HEK293 (cell line): ENCODE measurements at regions not wholly inside any gene's neighbourhood (a gene's known extent, or its start where the extent isn't known, plus 50 kb on each side); places are given as distances from the start of the nearest gene placed in this dataset.

Source experiments
- CTCF ChIA-PET: fragments of 350-600 bp; formaldehyde crosslinking; extraction: SDS; loops from one replicate; lab custom pipeline; 2021; ENCODE audit warnings: antibody characterized with exemption; lab: Yijun Ruan, JAX
- POLR2A ChIA-PET: fragments of 300-600 bp; formaldehyde crosslinking; extraction: SDS; loops from one replicate; lab custom pipeline; 2020; ENCODE audit warnings: antibody characterized with exemption, inconsistent platforms; lab: Yijun Ruan, JAX
- H3K27ac ChIP-seq: fragments of 200-500 bp; sonication (Bioruptor generic); 2 replicates; pipeline ENCODE4 v1.5.1; 2014; ENCODE audit warnings: low read depth, low read length, control low read depth, inconsistent platforms; ENCODE audit errors: extremely low read depth
- H3K36me3 ChIP-seq, 2 experiments: fragments of 200-500 bp in 1 of 2; sonication (Bioruptor generic) in 1 of 2; 1 replicate in 1 of 2; 2 replicates in 1 of 2; pipeline ENCODE4 v1.5.1; 2014 to 2017; ENCODE audit warnings: inconsistent platforms in 2 of 2, low read length in 2 of 2; ENCODE audit not compliant: control insufficient read depth in 2 of 2, insufficient read depth in 1 of 2
- H3K4me1 ChIP-seq: fragments of 200-500 bp; sonication (Bioruptor generic); 2 replicates; pipeline ENCODE4 v1.5.1; 2014; ENCODE audit warnings: mild to moderate bottlenecking, low read length, inconsistent platforms; ENCODE audit not compliant: control insufficient read depth, insufficient read depth
- H3K4me3 ChIP-seq: 2 replicates; pipeline ENCODE4 v1.5.1; 2011; ENCODE audit warnings: low read depth, mild to moderate bottlenecking, control low read depth, low read length, moderate library complexity
- H3K9me3 ChIP-seq: fragments of 200-500 bp; sonication (Bioruptor generic); 2 replicates; pipeline ENCODE4 v1.5.1; 2014; ENCODE audit warnings: low read depth, low read length, inconsistent platforms; ENCODE audit not compliant: control insufficient read depth, insufficient read depth
- AEBP2 ChIP-seq: fragments of 450-650 bp; formaldehyde crosslinking; IDR thresholded peaks from 2 replicates; pipeline ENCODE4 v1.5.1; 2016; ENCODE audit warnings: missing biosample characterization, missing genetic modification characterization, borderline replicate concordance
- GLIS2 ChIP-seq: fragments of 450-650 bp; formaldehyde crosslinking; IDR thresholded peaks from 2 replicates; pipeline ENCODE4 v1.5.1; 2016; ENCODE audit warnings: missing biosample characterization, missing genetic modification characterization
- INSM2 ChIP-seq: fragments of 450-650 bp; formaldehyde crosslinking; IDR thresholded peaks from 2 replicates; pipeline ENCODE4 v1.5.1; 2016; ENCODE audit warnings: missing biosample characterization, missing genetic modification characterization
- KLF10 ChIP-seq: fragments of 450-650 bp; IDR thresholded peaks from 2 replicates; pipeline ENCODE4 v1.5.1; 2018; ENCODE audit warnings: missing biosample characterization, mild to moderate bottlenecking, missing genetic modification characterization
- PBX3 ChIP-seq: sonication (generic); formaldehyde crosslinking; IDR thresholded peaks from 2 replicates; pipeline ENCODE4 v1.8.1; 2022; ENCODE audit warnings: mild to moderate bottlenecking, moderate library complexity, missing genetic modification reagents
- PRDM10 ChIP-seq: fragments of 450-650 bp; formaldehyde crosslinking; IDR thresholded peaks from 2 replicates; pipeline ENCODE4 v1.5.1; 2016; ENCODE audit warnings: missing biosample characterization, missing genetic modification characterization
- TCF7L2 ChIP-seq: IDR thresholded peaks from 2 replicates; pipeline ENCODE4 v1.6.1; 2011; ENCODE audit warnings: low read depth, mild to moderate bottlenecking, inconsistent platforms, low read length, moderate library complexity, borderline replicate concordance
- ZBTB6 ChIP-seq: fragments of 450-650 bp; formaldehyde crosslinking; IDR thresholded peaks from 2 replicates; pipeline ENCODE4 v1.5.1; 2017; ENCODE audit warnings: missing biosample characterization, missing genetic modification characterization
- ZNF114 ChIP-seq: fragments of 450-650 bp; formaldehyde crosslinking; IDR thresholded peaks from 2 replicates; pipeline ENCODE4 v1.5.0; 2017; ENCODE audit warnings: missing biosample characterization, missing genetic modification characterization
- ZNF138 ChIP-seq: fragments of 450-650 bp; formaldehyde crosslinking; IDR thresholded peaks from 2 replicates; pipeline ENCODE4 v1.5.1; 2016; ENCODE audit warnings: missing biosample characterization, missing genetic modification characterization, borderline replicate concordance
- ZNF169 ChIP-seq: fragments of 450-650 bp; formaldehyde crosslinking; IDR thresholded peaks from 2 replicates; pipeline ENCODE4 v1.5.1; 2016; ENCODE audit warnings: missing biosample characterization, missing genetic modification characterization
- ZNF280C ChIP-seq: fragments of 450-650 bp; formaldehyde crosslinking; IDR thresholded peaks from 2 replicates; pipeline ENCODE4 v1.5.1; 2016; ENCODE audit warnings: missing biosample characterization, missing genetic modification characterization
- ZNF366 ChIP-seq: fragments of 450-650 bp; formaldehyde crosslinking; conservative IDR thresholded peaks from 2 replicates; pipeline ENCODE4 v1.5.1; 2016; ENCODE audit warnings: missing biosample characterization, missing genetic modification characterization
- ZNF404 ChIP-seq: fragments of 450-650 bp; formaldehyde crosslinking; IDR thresholded peaks from 2 replicates; pipeline ENCODE4 v1.5.1; 2017; ENCODE audit warnings: missing biosample characterization, missing genetic modification characterization
- ZNF426 ChIP-seq: fragments of 450-650 bp; formaldehyde crosslinking; IDR thresholded peaks from 2 replicates; pipeline ENCODE4 v1.5.1; 2017; ENCODE audit warnings: missing biosample characterization, missing genetic modification characterization, mild to moderate bottlenecking, inconsistent platforms, moderate library complexity
- ZNF449 ChIP-seq: fragments of 450-650 bp; formaldehyde crosslinking; IDR thresholded peaks from 2 replicates; pipeline ENCODE4 v1.5.1; 2017; ENCODE audit warnings: missing biosample characterization, mild to moderate bottlenecking, missing genetic modification characterization, moderate library complexity
- ZNF580 ChIP-seq: fragments of 450-650 bp; formaldehyde crosslinking; IDR thresholded peaks from 2 replicates; pipeline ENCODE4 v1.5.1; 2016; ENCODE audit warnings: missing biosample characterization, missing genetic modification characterization
- ZNF701 ChIP-seq: fragments of 450-650 bp; formaldehyde crosslinking; IDR thresholded peaks from 2 replicates; pipeline ENCODE4 v1.5.1; 2016; ENCODE audit warnings: missing biosample characterization, missing genetic modification characterization
- ZNF747 ChIP-seq: fragments of 450-650 bp; formaldehyde crosslinking; IDR thresholded peaks from 2 replicates; pipeline ENCODE4 v1.5.1; 2016; ENCODE audit warnings: missing biosample characterization, missing genetic modification characterization
- ZNF768 ChIP-seq: fragments of 450-650 bp; formaldehyde crosslinking; IDR thresholded peaks from 2 replicates; pipeline ENCODE4 v1.5.1; 2018; ENCODE audit warnings: missing biosample characterization, mild to moderate bottlenecking, missing genetic modification characterization

- no peak for TF ChIP-seq INSM2
These were observed 576.1 kb downstream of the CDH11 start (continued) for GRCh38 chr16:64545768-64546167.

- Histone ChIP-seq H3K9me3 (no peaks in the 10 kb centered on the region), H3K36me3 (no peaks in the 10 kb centered on the region), H3K4me1 (no peaks in the 10 kb centered on the region), H3K27ac (no peak overlapping the region), H3K4me3 (no peak overlapping the region)
- CTCF ChIA-PET = no interaction called here
- no peak for TF ChIP-seq AEBP2
- TF ChIP-seq ZNF580 = no peak
- no peak for TF ChIP-seq ZNF169 (tag by site-specific recombination)
- TF ChIP-seq PRDM10 (tag by site-specific recombination) = no peak
- no peak for TF ChIP-seq ZNF449 (tag by site-specific recombination)
- TF ChIP-seq ZNF366 (tag by site-specific recombination) = no peak
- no peak for TF ChIP-seq PBX3 (CRISPR knock-in tag)
- no peak for TF ChIP-seq ZNF404 (tag by site-specific recombination)
- TF ChIP-seq ZNF426 (tag by site-specific recombination) = no peak
- TF ChIP-seq ZNF701 (tag by site-specific recombination) = no peak
- no peak for TF ChIP-seq ZBTB6 (tag by site-specific recombination)
- no peak for TF ChIP-seq TCF7L2
- no peak for TF ChIP-seq KLF10
- TF ChIP-seq ZNF768 = no peak
- TF ChIP-seq ZNF114 (tag by site-specific recombination) = no peak
- TF ChIP-seq ZNF747 (tag by site-specific recombination) = no peak
- TF ChIP-seq GLIS2 = no peak
- TF ChIP-seq ZNF280C (tag by site-specific recombination) = no peak
- TF ChIP-seq ZNF138 = no peak
- POLR2A ChIA-PET = no interaction called here
These were observed 577.0 kb downstream of the CDH11 start for GRCh38 chr16:64544859-64545258.
